Stimulated activated CD8-positive, alpha-beta memory T cell treated with anti-CD3 and anti-CD28 coated beads, Interleukin-4, amount 100 ng/mL, for 24 hours (primary cell): ENCODE measurements at regions not wholly inside any gene's neighbourhood (a gene's known extent, or its start where the extent isn't known, plus 50 kb on each side); places are given as distances from the start of the nearest gene placed in this dataset.

Source experiments
- DNase-seq: peaks from one replicate; pipeline ENCODE4 v3.0.0-alpha.2; 2020; ENCODE audit warnings: low read depth

DNA sequence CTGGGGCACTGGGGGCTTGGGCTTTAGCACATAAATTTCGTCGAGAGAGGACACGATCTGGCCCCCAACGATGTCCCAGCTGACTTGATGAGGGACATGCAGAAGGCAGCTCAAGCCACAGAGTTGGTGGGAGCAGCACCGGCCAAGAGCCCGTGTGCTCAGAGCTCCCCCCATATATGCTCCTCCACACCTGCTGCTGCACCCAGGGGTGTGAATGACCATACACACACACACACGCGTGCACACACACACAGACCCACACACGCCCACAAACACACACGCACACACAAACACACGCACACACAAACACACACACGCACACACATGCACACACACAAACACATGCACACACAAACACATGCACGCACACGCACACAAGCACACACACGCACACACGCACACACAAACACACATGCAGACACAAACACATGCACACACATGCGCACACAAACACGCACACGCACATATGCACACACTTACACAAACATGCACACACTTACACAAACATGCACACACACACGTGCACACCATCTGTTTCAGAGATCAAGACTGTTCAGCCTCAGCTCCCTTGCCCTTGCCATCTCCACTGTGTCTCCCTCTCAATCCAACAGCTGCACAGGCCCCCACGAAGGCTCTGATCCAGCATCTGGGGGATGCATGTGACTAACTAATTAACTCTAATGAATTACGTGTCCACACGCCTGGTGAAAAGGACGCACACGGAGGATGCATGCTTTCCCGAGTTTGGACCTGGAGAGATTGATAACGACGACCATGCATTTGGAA is 85.6 kb upstream of the TNRC6C start:
- DNase-seq = no peak

DNA sequence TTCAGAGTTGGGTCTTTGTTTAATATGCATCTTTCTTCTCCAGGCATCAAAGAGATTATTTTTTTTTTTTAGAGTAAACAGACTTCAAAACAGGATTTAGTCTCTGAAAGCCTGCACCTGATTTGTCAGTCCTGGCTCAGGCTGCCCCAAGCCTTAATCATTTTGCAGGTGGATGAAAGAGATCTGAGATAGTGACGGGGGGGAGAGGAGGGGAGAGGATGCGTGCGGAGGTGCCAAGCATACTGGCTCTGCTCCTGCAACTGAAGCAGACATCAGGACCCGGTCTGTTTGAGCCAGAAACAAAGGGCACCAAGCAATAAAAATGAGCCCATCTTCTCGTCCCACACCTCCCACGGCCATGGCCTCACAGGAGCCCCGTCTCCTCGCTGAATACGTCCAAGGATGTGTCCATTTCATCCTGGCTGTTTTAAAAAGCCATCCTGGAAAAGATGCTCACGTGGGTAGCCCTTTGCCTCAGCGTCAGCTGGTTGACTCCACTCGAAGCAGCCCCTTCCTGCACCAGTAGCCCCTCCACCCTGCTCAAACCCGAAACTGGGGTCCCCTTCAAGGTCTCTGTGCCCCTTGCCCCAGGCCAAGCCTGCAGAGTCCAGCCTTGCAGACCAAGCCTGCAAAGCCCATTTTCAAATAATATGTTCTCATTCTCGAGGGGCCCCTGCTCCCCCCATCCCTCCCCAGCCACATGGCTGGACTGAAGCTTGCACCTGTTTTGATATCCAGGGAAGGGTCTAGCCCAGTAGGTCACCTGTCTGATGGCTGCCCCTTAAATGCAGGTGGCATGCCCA is 84.8 kb upstream of the TNRC6C start:
- DNase-seq = no peak

GRCh38 chr17:77874303-77875050 is 84.0 kb upstream of the TNRC6C start:
- DNase-seq = no peak

DNA sequence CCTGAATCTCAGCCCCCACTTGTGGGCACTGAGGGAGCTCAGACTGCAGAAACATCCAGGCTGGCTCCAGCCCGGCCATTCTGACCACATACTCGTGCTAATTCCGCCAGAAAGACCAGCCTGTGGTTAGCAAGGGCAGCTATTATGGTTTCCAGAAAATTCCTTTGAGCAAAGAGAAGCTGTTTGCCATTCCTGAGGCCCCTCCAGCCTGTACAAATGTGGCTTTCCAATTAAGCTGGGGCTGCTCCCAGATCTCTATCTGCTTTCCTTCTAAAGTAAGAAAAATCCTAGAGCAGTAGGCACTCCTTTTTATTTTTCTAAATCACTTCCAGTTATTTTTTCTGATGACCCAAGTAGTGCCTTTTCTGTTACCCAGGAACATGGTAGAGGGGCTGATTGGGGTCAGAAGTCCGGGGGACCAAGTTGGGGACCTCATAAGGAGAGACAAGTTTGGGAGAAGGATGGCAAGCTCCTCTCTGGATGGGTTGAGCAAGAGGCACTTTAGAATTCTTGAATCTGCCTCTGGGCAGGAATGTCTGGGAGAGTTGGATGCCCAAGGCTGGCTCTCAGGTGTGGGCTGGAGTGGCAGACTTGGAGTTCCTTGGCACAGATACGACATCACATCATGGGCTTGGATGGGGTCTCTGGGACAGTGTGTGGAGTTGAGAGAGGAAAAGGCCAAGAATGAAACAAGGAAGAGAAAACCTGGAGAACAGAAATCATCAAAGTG is 83.3 kb upstream of the TNRC6C start:
- no peak for DNase-seq

- no peak for DNase-seq
These were observed 82.5 kb upstream of the TNRC6C start for GRCh38 chr17:77875881-77876509.

GRCh38 chr17:77877036-77877435 is 81.5 kb upstream of the TNRC6C start:
- no peak for DNase-seq

DNA sequence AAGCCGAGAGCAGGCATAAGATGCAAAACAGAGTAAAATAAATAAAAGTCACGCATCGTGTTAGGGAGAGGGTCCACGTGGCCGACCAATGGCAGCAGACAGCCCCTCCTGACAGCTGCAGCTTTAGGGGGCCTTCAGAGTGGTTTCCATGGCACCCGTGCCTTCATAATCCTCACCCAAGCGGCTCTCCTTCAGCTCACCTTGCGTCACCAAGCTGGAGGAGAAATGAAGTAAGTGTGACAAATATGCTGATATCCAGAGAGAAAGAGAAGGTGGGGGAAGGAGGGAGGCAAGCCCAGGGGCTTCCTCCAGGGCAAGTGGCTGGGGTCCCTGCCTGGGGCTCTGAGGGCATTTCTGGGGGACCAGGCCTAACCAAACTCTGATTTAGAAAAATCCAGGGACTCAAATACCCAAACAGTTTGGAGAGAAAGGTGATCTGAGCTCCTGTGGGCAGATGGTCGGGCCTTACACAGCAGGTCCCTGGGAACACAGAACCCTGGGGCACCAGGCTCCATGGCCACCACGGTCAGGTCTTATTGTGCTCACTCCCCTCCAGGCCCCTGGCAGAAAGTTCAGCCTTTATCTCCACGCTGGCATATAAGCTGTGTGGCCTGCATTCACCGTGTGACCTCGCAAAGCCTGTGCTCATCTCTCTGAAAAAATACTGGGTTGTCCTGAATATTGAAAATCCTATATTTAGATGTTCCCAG is 80.7 kb upstream of the TNRC6C start:
- no peak for DNase-seq

DNA sequence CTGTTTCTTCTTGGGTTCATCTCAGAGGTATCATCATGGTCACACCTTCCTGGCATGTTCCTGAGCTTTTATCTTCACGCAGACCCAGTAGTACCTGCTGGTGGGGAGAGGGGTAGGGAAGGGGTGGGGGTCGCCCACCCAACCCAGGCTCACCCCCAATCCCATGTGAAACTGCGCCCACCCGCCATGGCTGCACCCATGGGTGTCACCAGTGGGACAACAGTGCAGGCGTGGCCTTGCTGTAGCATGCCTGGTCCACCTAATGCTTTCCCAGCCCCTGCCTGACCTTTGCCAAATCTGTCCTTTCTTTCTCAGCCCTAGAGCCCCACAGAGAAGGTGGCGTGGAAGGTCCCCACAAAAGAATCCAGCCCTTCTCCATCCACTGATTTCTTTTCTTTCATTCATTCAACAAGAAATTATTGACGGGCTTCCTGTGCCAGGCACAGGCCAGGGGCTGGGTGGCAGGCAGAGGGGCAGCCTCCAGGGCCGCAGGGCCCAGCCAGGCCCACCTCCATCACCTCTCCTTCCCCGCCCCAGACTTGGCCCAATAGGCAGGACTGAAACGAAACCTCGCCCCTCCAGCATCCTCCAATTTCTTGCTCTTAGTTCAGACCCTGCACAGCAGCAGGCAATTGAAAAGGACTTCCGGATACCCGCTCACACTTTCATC is 79.1 kb upstream of the TNRC6C start:
- DNase-seq = no peak

DNA sequence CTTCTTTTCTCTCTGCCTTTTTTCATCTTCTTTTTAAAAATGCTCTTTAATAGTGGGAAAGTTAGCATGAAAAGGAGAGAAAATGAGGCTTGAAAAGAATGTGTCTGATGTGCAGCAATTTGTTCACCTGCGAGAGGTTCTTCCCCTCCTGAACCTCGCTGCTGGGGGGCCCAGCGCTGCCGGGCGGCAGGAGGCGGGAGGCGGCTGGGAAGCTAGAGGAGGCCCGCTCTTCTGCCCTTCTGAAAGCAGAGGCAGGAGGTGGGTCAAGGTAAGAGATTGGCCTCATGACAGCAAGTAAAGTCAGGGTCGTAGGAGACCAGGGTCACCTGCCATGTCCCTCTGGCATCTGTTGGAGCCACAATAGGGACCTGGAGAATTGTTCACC is 78.6 kb upstream of the TNRC6C start:
- DNase-seq = no peak

DNA sequence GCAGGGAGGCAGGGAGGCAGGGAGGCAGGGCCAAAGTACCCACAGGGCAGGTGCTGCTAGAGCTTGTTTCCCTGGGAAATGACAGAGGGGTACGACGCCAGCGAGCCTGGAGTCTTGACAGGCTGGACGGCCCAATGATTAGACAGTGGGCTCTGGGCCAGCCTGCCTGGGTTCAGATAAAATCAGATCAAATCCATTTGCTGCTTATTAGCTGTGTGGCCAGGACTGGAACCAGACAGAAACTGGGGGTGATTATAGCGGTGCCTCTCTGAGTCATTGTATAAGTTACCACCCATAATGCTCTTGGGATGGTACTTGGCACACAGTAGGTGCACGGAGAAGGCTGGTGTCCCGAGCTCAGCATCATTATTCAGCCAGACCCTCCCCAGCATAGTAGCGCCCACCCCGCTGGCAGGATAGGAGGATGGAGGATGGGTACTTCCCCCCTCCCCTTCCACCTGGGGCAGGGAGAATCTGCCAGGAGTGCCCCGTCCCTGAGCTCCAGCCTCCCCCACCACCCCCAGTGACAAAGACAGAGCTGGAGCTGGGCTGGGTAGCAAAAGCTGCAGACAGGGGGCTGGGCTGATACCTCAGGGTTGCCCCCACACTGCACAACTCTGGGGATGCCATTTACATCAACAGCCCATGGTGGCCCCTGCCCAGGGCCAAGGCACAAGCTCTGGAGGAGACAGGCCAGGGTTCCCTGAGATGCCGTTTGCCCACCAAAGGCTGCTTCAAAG is 77.6 kb upstream of the TNRC6C start:
- no peak for DNase-seq

- DNase-seq = peak; percentile 62
These were observed 77.0 kb upstream of the TNRC6C start for GRCh38 chr17:77881545-77881944.

GRCh38 chr17:77882040-77882439 is 76.5 kb upstream of the TNRC6C start:
- no peak for DNase-seq

DNA sequence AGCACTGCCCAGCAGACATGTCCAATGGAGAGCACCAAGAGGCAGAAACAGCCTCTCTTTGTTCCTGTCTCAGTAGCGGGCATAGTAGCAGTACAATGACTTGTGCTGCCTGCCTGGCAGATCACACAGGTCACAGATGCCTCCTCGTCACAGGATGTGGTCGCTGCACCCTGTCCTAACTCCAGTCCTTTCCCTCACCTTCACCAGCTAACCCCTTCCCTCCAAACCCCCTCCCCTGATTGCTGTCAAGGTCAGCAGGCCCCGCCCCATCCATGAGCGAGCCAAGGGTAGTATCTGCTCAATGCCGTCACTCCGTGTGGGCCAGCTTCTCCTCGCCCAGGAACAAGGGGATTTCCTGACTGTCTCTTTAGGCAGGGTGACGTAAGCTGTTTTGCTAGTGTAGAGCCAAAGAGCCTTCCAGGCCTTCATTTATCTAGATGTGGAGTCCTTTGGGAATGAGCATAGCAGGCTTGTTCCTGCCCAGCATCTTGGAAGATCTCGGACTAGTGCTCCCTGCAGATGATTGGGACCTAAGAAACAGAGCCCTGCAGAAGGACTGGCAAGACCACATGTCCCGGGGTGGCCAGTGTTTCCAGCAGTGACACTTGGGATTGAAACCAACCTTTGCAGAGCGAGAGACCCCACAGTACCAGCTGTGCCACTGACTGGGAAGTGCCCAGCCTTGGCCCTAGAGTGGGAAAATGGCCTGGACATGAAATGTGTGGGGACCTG is 75.9 kb upstream of the TNRC6C start:
- DNase-seq = peak; percentile 57

GRCh38 chr17:77883213-77883650 is 75.3 kb upstream of the TNRC6C start:
- no peak for DNase-seq

GRCh38 chr17:77884019-77884418 is 74.5 kb upstream of the TNRC6C start:
- DNase-seq = no peak

DNA sequence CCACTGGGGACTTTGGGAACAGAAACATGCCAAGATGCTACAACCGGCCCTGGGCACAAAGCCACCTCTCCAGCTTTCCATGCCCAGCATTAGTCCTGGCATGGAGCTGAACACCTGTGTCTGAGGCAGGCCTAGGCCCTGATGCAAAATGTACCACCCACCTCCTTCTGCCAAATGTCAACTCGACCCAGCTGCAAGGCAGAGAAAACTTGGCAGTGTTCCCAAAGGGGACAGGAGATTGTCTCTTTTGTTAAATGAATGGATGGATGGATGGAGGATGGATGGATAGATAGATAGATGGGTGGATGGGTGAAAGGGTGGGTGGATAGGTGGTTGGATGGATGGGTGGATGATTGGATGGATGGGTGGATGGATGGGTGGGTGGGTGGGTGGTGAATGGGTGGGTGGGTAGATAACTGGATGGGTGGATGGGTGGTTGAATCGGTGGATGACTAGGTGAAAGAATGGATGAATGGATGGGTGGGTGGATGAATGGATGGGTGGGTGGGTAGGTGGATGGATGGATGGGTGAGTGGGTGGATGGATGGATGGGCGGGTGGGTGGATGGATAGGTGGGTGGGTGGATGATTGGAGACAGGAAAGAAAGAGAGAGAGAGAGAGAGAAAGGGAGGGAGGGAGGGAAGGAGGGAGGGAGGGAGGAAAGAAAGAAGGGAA is 73.4 kb upstream of the TNRC6C start:
- DNase-seq = no peak

- no peak for DNase-seq
These were observed 72.7 kb upstream of the TNRC6C start for GRCh38 chr17:77885678-77886386.

DNA sequence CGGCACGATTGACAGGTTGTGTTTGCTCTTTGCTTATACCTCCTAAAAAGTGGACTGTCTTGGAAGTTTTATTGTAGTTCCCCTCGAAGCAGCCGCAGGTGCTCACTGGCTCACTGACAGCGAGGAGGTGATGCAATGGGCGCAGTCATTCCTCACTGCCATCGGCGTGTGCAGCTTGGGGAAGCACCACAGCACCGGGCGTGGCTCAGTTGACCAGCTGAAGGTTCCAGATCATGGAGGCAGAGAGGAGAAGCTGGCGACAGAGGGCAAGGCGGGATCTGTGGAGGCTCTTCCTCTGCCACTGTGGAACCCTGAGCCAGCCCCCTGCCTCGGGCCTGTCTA is 72.1 kb upstream of the TNRC6C start:
- DNase-seq = no peak
